HFFc6 (cell line): ENCODE measurements at regions not wholly inside any gene's neighbourhood (a gene's known extent, or its start where the extent isn't known, plus 50 kb on each side); places are given as distances from the start of the nearest gene placed in this dataset.

Experiments
- DNase-seq: peaks from one replicate; pipeline ENCODE4 v3.0.0-alpha.2; 2018
- H3K27ac Mint-ChIP-seq: 2 replicates; pipeline ENCODE4 v1.8.0; 2020; ENCODE audit warnings: mild to moderate bottlenecking, mixed read lengths
- H3K27me3 Mint-ChIP-seq: 2 replicates; pipeline ENCODE4 v1.8.0; 2021; ENCODE audit warnings: mild to moderate bottlenecking, moderate library complexity, mixed read lengths; ENCODE audit not compliant: insufficient read depth
- H3K36me3 Mint-ChIP-seq: 2 replicates; pipeline ENCODE4 v1.8.0; 2021; ENCODE audit warnings: low read depth, mixed read lengths
- H3K4me1 Mint-ChIP-seq: 2 replicates; pipeline ENCODE4 v1.8.0; 2020; ENCODE audit warnings: low read depth, mixed read lengths
- H3K4me3 Mint-ChIP-seq: 2 replicates; pipeline ENCODE4 v1.8.0; 2020; ENCODE audit warnings: mild to moderate bottlenecking, moderate library complexity, mixed read lengths
- H3K9me3 Mint-ChIP-seq: 2 replicates; pipeline ENCODE4 v1.8.0; 2020; ENCODE audit warnings: mild to moderate bottlenecking, mixed read lengths
- CTCF ChIP-seq: fragments of 200-600 bp; sonication (generic); IDR thresholded peaks from 2 replicates; pipeline ENCODE4 v1.5.0; 2021; ENCODE audit warnings: antibody characterized with exemption, mild to moderate bottlenecking

GRCh38 chr3:6262010-6262409, 598.9 kb upstream of the GRM7 start:
- no peak for DNase-seq
- H3K27ac Mint-ChIP-seq = no peak overlapping the region
- H3K27me3 Mint-ChIP-seq = no peaks in the 10 kb centered on the region
- peaks cover 41% of the 10 kb centered on the region for H3K9me3 Mint-ChIP-seq
- no peaks in the 10 kb centered on the region for H3K4me1 Mint-ChIP-seq
- H3K4me3 Mint-ChIP-seq = no peak overlapping the region
- no peaks in the 10 kb centered on the region for H3K36me3 Mint-ChIP-seq
- no peak for TF ChIP-seq CTCF

- H3K4me1 Mint-ChIP-seq = no peaks in the 10 kb centered on the region
- peaks cover 34% of the 10 kb centered on the region for H3K9me3 Mint-ChIP-seq
- no peaks in the 10 kb centered on the region for H3K36me3 Mint-ChIP-seq
- H3K4me3 Mint-ChIP-seq = no peak overlapping the region
- TF ChIP-seq CTCF = no peak
- H3K27ac Mint-ChIP-seq = no peak overlapping the region
- no peak for DNase-seq
- H3K27me3 Mint-ChIP-seq = no peaks in the 10 kb centered on the region
Measured at GRCh38 chr3:6264036-6264435, 596.9 kb upstream of the GRM7 start.

- Mint-ChIP-seq H3K4me3 (no peak overlapping the region), H3K9me3 (peaks cover 31% of the 10 kb centered on the region), H3K27ac (no peak overlapping the region), H3K27me3 (no peaks in the 10 kb centered on the region), H3K4me1 (no peaks in the 10 kb centered on the region), H3K36me3 (no peaks in the 10 kb centered on the region)
- no peak for DNase-seq
- no peak for TF ChIP-seq CTCF
Measured at GRCh38 chr3:6264906-6265305, 596.0 kb upstream of the GRM7 start.

- Mint-ChIP-seq H3K27me3 (no peaks in the 10 kb centered on the region), H3K4me3 (no peak overlapping the region), H3K9me3 (peaks cover 22% of the 10 kb centered on the region), H3K4me1 (no peaks in the 10 kb centered on the region), H3K27ac (no peak overlapping the region), H3K36me3 (no peaks in the 10 kb centered on the region)
- TF ChIP-seq CTCF = no peak
- DNase-seq = no peak
Measured at GRCh38 chr3:6266135-6266534, 594.8 kb upstream of the GRM7 start.

- no peak for TF ChIP-seq CTCF
- H3K27me3 Mint-ChIP-seq = no peaks in the 10 kb centered on the region
- no peaks in the 10 kb centered on the region for H3K4me1 Mint-ChIP-seq
- no peak for DNase-seq
- no peaks in the 10 kb centered on the region for H3K36me3 Mint-ChIP-seq
- H3K9me3 Mint-ChIP-seq = peaks cover 38% of the 10 kb centered on the region
- no peak overlapping the region for H3K4me3 Mint-ChIP-seq
- no peak overlapping the region for H3K27ac Mint-ChIP-seq
Measured at GRCh38 chr3:6273878-6274277, 587.0 kb upstream of the GRM7 start.

GRCh38 chr3:6281662-6282061, 579.3 kb upstream of the GRM7 start:
- no peaks in the 10 kb centered on the region for H3K4me1 Mint-ChIP-seq
- no peak for DNase-seq
- no peak overlapping the region for H3K4me3 Mint-ChIP-seq
- no peak overlapping the region for H3K27ac Mint-ChIP-seq
- no peaks in the 10 kb centered on the region for H3K36me3 Mint-ChIP-seq
- H3K27me3 Mint-ChIP-seq = no peaks in the 10 kb centered on the region; the same call in 1 of the 2 replicates
- TF ChIP-seq CTCF = no peak
- H3K9me3 Mint-ChIP-seq = peaks cover 65% of the 10 kb centered on the region
